CD8-positive, alpha-beta memory T cell (primary cell): ENCODE measurements at regions not wholly inside any gene's neighbourhood (a gene's known extent, or its start where the extent isn't known, plus 50 kb on each side); places are given as distances from the start of the nearest gene placed in this dataset.

Source experiments
- CTCF ChIA-PET: fragments of 350-600 bp; sonication (Branson Sonifier 250); formaldehyde crosslinking; loops from one replicate; lab custom pipeline; 2021; ENCODE audit warnings: antibody characterized with exemption; lab: Charles Lee
- POLR2A ChIA-PET: fragments of 350-600 bp; sonication (Branson Sonifier 250); formaldehyde crosslinking; loops from one replicate; lab custom pipeline; 2021; ENCODE audit warnings: antibody characterized with exemption; lab: Charles Lee
- DNase-seq, 5 donors: peaks; one replicate each; pipeline versions ENCODE4 v3.0.0 to v3.0.0-alpha.2; 2020 to 2022; ENCODE audit warnings: mixed read lengths in 1 of 5
- H3K27ac ChIP-seq: one replicate; pipeline ENCODE4 v1.7.0; 2013; ENCODE audit warnings: low read depth, mild to moderate bottlenecking, low read length, moderate library complexity
- H3K27me3 ChIP-seq: 2 replicates; pipeline ENCODE4 v1.7.0; 2013; ENCODE audit warnings: low read length, mild to moderate bottlenecking; ENCODE audit not compliant: insufficient read depth, poor library complexity, severe bottlenecking
- H3K36me3 ChIP-seq: 2 replicates; pipeline ENCODE4 v1.7.0; 2013; ENCODE audit warnings: mild to moderate bottlenecking, low read length, moderate library complexity; ENCODE audit not compliant: insufficient read depth
- H3K4me1 ChIP-seq: 2 replicates; pipeline ENCODE4 v1.7.0; 2013; ENCODE audit warnings: mild to moderate bottlenecking, low read length, moderate library complexity; ENCODE audit not compliant: insufficient read depth
- H3K4me3 ChIP-seq: 2 replicates; pipeline ENCODE4 v1.7.0; 2013; ENCODE audit warnings: mild to moderate bottlenecking, low read length
- H3K9me3 ChIP-seq: 2 replicates; pipeline ENCODE4 v1.7.0; 2013; ENCODE audit warnings: mild to moderate bottlenecking, low read length
- H3K27ac Mint-ChIP-seq, 8 donors: one replicate each; pipeline ENCODE4 v1.8.0; 2020 to 2021; ENCODE audit warnings: mixed read lengths in 8 of 8, mild to moderate bottlenecking in 6 of 8, inconsistent platforms in 3 of 8, moderate library complexity in 3 of 8
- H3K27me3 Mint-ChIP-seq, 2 donors: one replicate each; pipeline ENCODE4 v1.8.0; 2020 to 2021; ENCODE audit warnings: mixed read lengths in 2 of 2, mild to moderate bottlenecking in 1 of 2, moderate library complexity in 1 of 2
- H3K36me3 Mint-ChIP-seq, 3 donors: one replicate each; pipeline ENCODE4 v1.8.0; 2020 to 2021; ENCODE audit warnings: mixed read lengths in 3 of 3, inconsistent platforms in 1 of 3, mild to moderate bottlenecking in 1 of 3
- H3K4me1 Mint-ChIP-seq, 3 donors: one replicate each; pipeline ENCODE4 v1.8.0; 2020 to 2021; ENCODE audit warnings: mixed read lengths in 3 of 3, inconsistent platforms in 1 of 3, mild to moderate bottlenecking in 1 of 3
- H3K4me3 Mint-ChIP-seq, 7 donors: one replicate each; pipeline ENCODE4 v1.8.0; 2020 to 2021; ENCODE audit warnings: mixed read lengths in 7 of 7, mild to moderate bottlenecking in 6 of 7, moderate library complexity in 4 of 7, inconsistent platforms in 2 of 7
- H3K9me3 Mint-ChIP-seq, 5 donors: one replicate each; pipeline ENCODE4 v1.8.0; 2020 to 2022; ENCODE audit warnings: mixed read lengths in 5 of 5, mild to moderate bottlenecking in 3 of 5, moderate library complexity in 2 of 5, inconsistent platforms in 1 of 5

- no peak overlapping the region for H3K4me3 ChIP-seq
- H3K27ac Mint-ChIP-seq: no peak overlapping the region
- H3K27me3 Mint-ChIP-seq: peaks cover 0 to 3% of the 10 kb centered on the region in 2 donors
- CTCF ChIA-PET: no interaction called here
- no peaks in the 10 kb centered on the region for H3K9me3 ChIP-seq
- H3K27me3 ChIP-seq: no peaks in the 10 kb centered on the region
- no peak overlapping the region for H3K4me3 Mint-ChIP-seq
- H3K36me3 ChIP-seq: no peaks in the 10 kb centered on the region
- no peaks in the 10 kb centered on the region for H3K36me3 Mint-ChIP-seq
- POLR2A ChIA-PET: no interaction called here
- H3K27ac ChIP-seq: no peak overlapping the region
- no peaks in the 10 kb centered on the region for H3K4me1 Mint-ChIP-seq
- DNase-seq: no peak
- H3K9me3 Mint-ChIP-seq: no peaks in the 10 kb centered on the region
- H3K4me1 ChIP-seq: no peaks in the 10 kb centered on the region
These were observed 272.9 kb upstream of the RIOK2 start for GRCh38 chr5:97455996-97456395.

- ChIA-PET CTCF (no interaction called here), POLR2A (no interaction called here)
These were observed 275.8 kb upstream of the RIOK2 start for GRCh38 chr5:97458851-97459250.

GRCh38 chr5:97471951-97472350, 288.9 kb upstream of the RIOK2 start:
- H3K36me3 Mint-ChIP-seq: no peaks in the 10 kb centered on the region
- Histone ChIP-seq H3K27me3 (no peaks in the 10 kb centered on the region), H3K9me3 (no peaks in the 10 kb centered on the region), H3K36me3 (no peaks in the 10 kb centered on the region), H3K4me3 (no peak overlapping the region), H3K4me1 (no peaks in the 10 kb centered on the region), H3K27ac (no peak overlapping the region)
- ChIA-PET CTCF (no interaction called here), POLR2A (no interaction called here)
- H3K27me3 Mint-ChIP-seq: no peaks in the 10 kb centered on the region
- H3K4me1 Mint-ChIP-seq: no peaks in the 10 kb centered on the region
- no peak overlapping the region for H3K4me3 Mint-ChIP-seq
- peaks cover 0 to 10% (median 2%) of the 10 kb centered on the region in 5 donors for H3K9me3 Mint-ChIP-seq
- DNase-seq: no peak
- no peak overlapping the region for H3K27ac Mint-ChIP-seq

More at GRCh38 chr5:97458851-97459250, 275.8 kb upstream of the RIOK2 start:
- Mint-ChIP-seq H3K27me3 (no peaks in the 10 kb centered on the region), H3K4me3 (no peak overlapping the region), H3K36me3 (no peaks in the 10 kb centered on the region), H3K27ac (no peak overlapping the region), H3K4me1 (no peaks in the 10 kb centered on the region), H3K9me3 (no peaks in the 10 kb centered on the region)
- no peaks in the 10 kb centered on the region for H3K9me3 ChIP-seq
- no peak overlapping the region for H3K4me3 ChIP-seq
- no peaks in the 10 kb centered on the region for H3K27me3 ChIP-seq
- no peak for DNase-seq
- no peaks in the 10 kb centered on the region for H3K36me3 ChIP-seq
- no peaks in the 10 kb centered on the region for H3K4me1 ChIP-seq
- no peak overlapping the region for H3K27ac ChIP-seq

DNA sequence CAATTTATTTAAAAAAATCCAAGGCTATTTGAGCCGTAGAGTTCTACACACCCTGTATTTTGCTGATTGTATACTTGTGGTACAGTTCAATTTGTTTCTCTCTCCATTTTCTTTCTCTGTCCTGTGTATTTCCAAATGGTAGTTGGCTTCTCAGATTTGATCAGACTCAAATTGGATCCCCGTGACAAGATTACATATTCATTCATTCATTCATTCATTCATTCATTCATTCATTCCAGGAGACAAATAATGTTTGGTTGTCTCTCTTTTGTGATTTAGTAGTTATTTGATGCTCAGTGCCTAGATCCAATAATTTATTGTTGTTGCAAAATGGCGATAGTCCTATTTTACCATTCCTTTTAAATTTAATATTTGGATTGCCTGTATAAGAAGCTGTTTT, 292.8 kb upstream of the RIOK2 start:
- H3K4me3 ChIP-seq: no peak overlapping the region
- POLR2A ChIA-PET: no interaction called here
- no peak overlapping the region for H3K4me3 Mint-ChIP-seq
- H3K27me3 Mint-ChIP-seq: no peaks in the 10 kb centered on the region
- CTCF ChIA-PET: no interaction called here
- H3K9me3 ChIP-seq: no peaks in the 10 kb centered on the region
- H3K4me1 Mint-ChIP-seq: no peaks in the 10 kb centered on the region
- H3K27ac ChIP-seq: no peak overlapping the region
- H3K27me3 ChIP-seq: no peaks in the 10 kb centered on the region
- no peaks in the 10 kb centered on the region for H3K36me3 ChIP-seq
- no peak overlapping the region for H3K27ac Mint-ChIP-seq
- peaks cover 0 to 4% (median 0%) of the 10 kb centered on the region in 5 donors for H3K9me3 Mint-ChIP-seq
- H3K36me3 Mint-ChIP-seq: no peaks in the 10 kb centered on the region
- no peaks in the 10 kb centered on the region for H3K4me1 ChIP-seq
- no peak for DNase-seq

GRCh38 chr5:97476852-97477534, 293.9 kb upstream of the RIOK2 start:
- H3K4me1 Mint-ChIP-seq: no peaks in the 10 kb centered on the region
- H3K36me3 Mint-ChIP-seq: no peaks in the 10 kb centered on the region
- H3K36me3 ChIP-seq: no peaks in the 10 kb centered on the region
- H3K27me3 Mint-ChIP-seq: no peaks in the 10 kb centered on the region
- CTCF ChIA-PET: no interaction called here
- H3K9me3 Mint-ChIP-seq: peaks cover 0 to 4% (median 0%) of the 10 kb centered on the region in 5 donors
- no peaks in the 10 kb centered on the region for H3K27me3 ChIP-seq
- H3K4me3 Mint-ChIP-seq: no peak overlapping the region
- no peaks in the 10 kb centered on the region for H3K9me3 ChIP-seq
- DNase-seq: no peak
- H3K4me1 ChIP-seq: no peaks in the 10 kb centered on the region
- H3K27ac ChIP-seq: no peak overlapping the region
- POLR2A ChIA-PET: no interaction called here
- H3K4me3 ChIP-seq: no peak overlapping the region
- no peak overlapping the region for H3K27ac Mint-ChIP-seq

GRCh38 chr5:97478483-97478882, 295.4 kb upstream of the RIOK2 start:
- Mint-ChIP-seq H3K4me1 (no peaks in the 10 kb centered on the region), H3K27me3 (no peaks in the 10 kb centered on the region), H3K27ac (no peak overlapping the region), H3K4me3 (no peak overlapping the region), H3K36me3 (no peaks in the 10 kb centered on the region), H3K9me3 (peaks cover 0 to 6% (median 0%) of the 10 kb centered on the region in 5 donors)
- Histone ChIP-seq H3K27ac (no peak overlapping the region), H3K4me3 (no peak overlapping the region), H3K4me1 (no peaks in the 10 kb centered on the region), H3K27me3 (no peaks in the 10 kb centered on the region), H3K36me3 (no peaks in the 10 kb centered on the region), H3K9me3 (no peaks in the 10 kb centered on the region)
- CTCF ChIA-PET: no interaction called here
- POLR2A ChIA-PET: no interaction called here
- DNase-seq: no peak

GRCh38 chr5:97480313-97480712, 297.3 kb upstream of the RIOK2 start:
- H3K4me3 Mint-ChIP-seq: no peak overlapping the region
- no peaks in the 10 kb centered on the region for H3K9me3 ChIP-seq

DNA sequence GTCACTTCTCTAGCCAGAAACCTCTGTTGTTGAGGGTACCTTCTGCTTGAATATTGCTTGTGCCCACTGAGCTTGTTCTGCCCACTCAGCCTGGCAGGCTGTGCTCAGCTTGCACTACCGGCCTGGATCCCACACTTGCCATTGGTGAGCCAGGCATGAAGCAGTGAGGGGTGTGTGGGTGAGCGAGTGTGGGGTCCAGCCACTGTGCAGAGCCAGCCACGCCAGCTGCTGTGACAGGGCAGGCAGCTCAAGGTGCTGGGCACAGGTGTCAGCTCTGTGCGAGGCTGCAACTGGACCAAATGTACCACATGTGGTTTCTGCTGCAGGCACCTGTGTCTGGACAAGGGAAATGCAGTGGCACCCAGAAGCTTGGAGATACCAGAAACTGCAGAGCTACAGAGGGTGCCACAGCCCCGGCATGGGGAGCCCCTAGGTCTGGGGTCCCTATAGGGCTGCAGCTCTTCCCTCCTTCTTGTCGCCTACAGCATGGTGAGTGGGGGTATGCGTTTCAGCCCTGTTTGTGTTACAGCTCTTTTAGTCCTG, 305.1 kb upstream of the RIOK2 start:
- Histone ChIP-seq H3K9me3 (no peaks in the 10 kb centered on the region), H3K27ac (no peak overlapping the region), H3K36me3 (no peaks in the 10 kb centered on the region), H3K4me1 (no peaks in the 10 kb centered on the region), H3K27me3 (no peaks in the 10 kb centered on the region), H3K4me3 (no peak overlapping the region)
- H3K4me1 Mint-ChIP-seq: no peaks in the 10 kb centered on the region
- no peak overlapping the region for H3K4me3 Mint-ChIP-seq
- ChIA-PET CTCF (no interaction called here), POLR2A (no interaction called here)
- no peak overlapping the region for H3K27ac Mint-ChIP-seq
- H3K27me3 Mint-ChIP-seq: peaks cover 0 to 3% of the 10 kb centered on the region in 2 donors
- DNase-seq: no peak
- no peaks in the 10 kb centered on the region for H3K36me3 Mint-ChIP-seq
- peaks cover 0 to 5% (median 0%) of the 10 kb centered on the region in 5 donors for H3K9me3 Mint-ChIP-seq

More at GRCh38 chr5:97480313-97480712, 297.3 kb upstream of the RIOK2 start:
- CTCF ChIA-PET: no interaction called here
- Mint-ChIP-seq H3K9me3 (peaks cover 0 to 6% (median 0%) of the 10 kb centered on the region in 5 donors), H3K27ac (peak overlapping the region in 1 of 8 donors; percentile 44), H3K4me1 (no peaks in the 10 kb centered on the region), H3K36me3 (no peaks in the 10 kb centered on the region), H3K27me3 (no peaks in the 10 kb centered on the region)
- no peak for DNase-seq
- H3K36me3 ChIP-seq: no peaks in the 10 kb centered on the region
- POLR2A ChIA-PET: no interaction called here
- no peaks in the 10 kb centered on the region for H3K4me1 ChIP-seq
- no peak overlapping the region for H3K4me3 ChIP-seq
- no peak overlapping the region for H3K27ac ChIP-seq
- H3K27me3 ChIP-seq: no peaks in the 10 kb centered on the region
